DMS 273 treated with DMSO at 0.1 percent for 48 hours (cell line): ENCODE measurements at regions not wholly inside any gene's neighbourhood (a gene's known extent, or its start where the extent isn't known, plus 50 kb on each side); places are given as distances from the start of the nearest gene placed in this dataset.

Experiments
- DNase-seq: peaks from one replicate; lab custom pipeline; 2025; lab: John Stamatoyannopoulos, UW

- DNase-seq, result no peak
These were observed 124.8 kb upstream of the UBE3A start for GRCh38 chr15:25563596-25563995.

GRCh38 chr15:25557926-25558325 is 119.1 kb upstream of the UBE3A start:
- no peak for DNase-seq

- no peak for DNase-seq
These were observed 117.3 kb upstream of the UBE3A start for GRCh38 chr15:25556136-25556535.

- no peak for DNase-seq
These were observed 115.8 kb upstream of the UBE3A start for GRCh38 chr15:25554640-25555039.

- DNase-seq, result no peak
These were observed 109.8 kb upstream of the UBE3A start for GRCh38 chr15:25548600-25548999.

GRCh38 chr15:25545889-25546288 is 107.1 kb upstream of the UBE3A start:
- no peak for DNase-seq

- DNase-seq, result no peak
These were observed 106.2 kb upstream of the UBE3A start for GRCh38 chr15:25545017-25545416.

- DNase-seq, result no peak
These were observed 105.3 kb upstream of the UBE3A start for GRCh38 chr15:25544076-25544475.

- no peak for DNase-seq
These were observed 104.4 kb upstream of the UBE3A start for GRCh38 chr15:25543196-25543595.

GRCh38 chr15:25541228-25541627 is 102.4 kb upstream of the UBE3A start:
- DNase-seq, result no peak

- no peak for DNase-seq
These were observed 98.2 kb upstream of the UBE3A start for GRCh38 chr15:25536801-25537611.

GRCh38 chr15:25535866-25536265 is 97.0 kb upstream of the UBE3A start:
- no peak for DNase-seq

GRCh38 chr15:25534293-25534692 is 95.5 kb upstream of the UBE3A start:
- no peak for DNase-seq

- no peak for DNase-seq
These were observed 93.7 kb upstream of the UBE3A start for GRCh38 chr15:25532269-25533140.

GRCh38 chr15:25529774-25530173 is 91.0 kb upstream of the UBE3A start:
- no peak for DNase-seq

GRCh38 chr15:25527118-25527517 is 88.3 kb upstream of the UBE3A start:
- DNase-seq, result no peak

- no peak for DNase-seq
These were observed 86.9 kb upstream of the UBE3A start for GRCh38 chr15:25525741-25526140.

- no peak for DNase-seq
These were observed 76.8 kb upstream of the UBE3A start for GRCh38 chr15:25515633-25516032.

GRCh38 chr15:25514522-25514921 is 75.7 kb upstream of the UBE3A start:
- DNase-seq, result no peak

GRCh38 chr15:25512957-25513356 is 74.1 kb upstream of the UBE3A start:
- no peak for DNase-seq

- DNase-seq, result no peak
These were observed 71.3 kb upstream of the UBE3A start for GRCh38 chr15:25510146-25510545.

GRCh38 chr15:25509703-25510102 is 70.9 kb upstream of the UBE3A start:
- DNase-seq, result no peak

- DNase-seq, result peak; percentile 1
These were observed 69.7 kb upstream of the UBE3A start for GRCh38 chr15:25508369-25509002.
